GM19324 (cell line): ENCODE measurements at regions not wholly inside any gene's neighbourhood (a gene's known extent, or its start where the extent isn't known, plus 50 kb on each side); places are given as distances from the start of the nearest gene placed in this dataset.

Source experiments
- ATAC-seq: cut with Tn5 transposase; IDR thresholded peaks from one replicate; pipeline ENCODE4 v1.9.1; 2021; ENCODE audit warnings: mild to moderate bottlenecking, moderate library complexity; ENCODE audit not compliant: unreplicated experiment, low FRiP score

DNA sequence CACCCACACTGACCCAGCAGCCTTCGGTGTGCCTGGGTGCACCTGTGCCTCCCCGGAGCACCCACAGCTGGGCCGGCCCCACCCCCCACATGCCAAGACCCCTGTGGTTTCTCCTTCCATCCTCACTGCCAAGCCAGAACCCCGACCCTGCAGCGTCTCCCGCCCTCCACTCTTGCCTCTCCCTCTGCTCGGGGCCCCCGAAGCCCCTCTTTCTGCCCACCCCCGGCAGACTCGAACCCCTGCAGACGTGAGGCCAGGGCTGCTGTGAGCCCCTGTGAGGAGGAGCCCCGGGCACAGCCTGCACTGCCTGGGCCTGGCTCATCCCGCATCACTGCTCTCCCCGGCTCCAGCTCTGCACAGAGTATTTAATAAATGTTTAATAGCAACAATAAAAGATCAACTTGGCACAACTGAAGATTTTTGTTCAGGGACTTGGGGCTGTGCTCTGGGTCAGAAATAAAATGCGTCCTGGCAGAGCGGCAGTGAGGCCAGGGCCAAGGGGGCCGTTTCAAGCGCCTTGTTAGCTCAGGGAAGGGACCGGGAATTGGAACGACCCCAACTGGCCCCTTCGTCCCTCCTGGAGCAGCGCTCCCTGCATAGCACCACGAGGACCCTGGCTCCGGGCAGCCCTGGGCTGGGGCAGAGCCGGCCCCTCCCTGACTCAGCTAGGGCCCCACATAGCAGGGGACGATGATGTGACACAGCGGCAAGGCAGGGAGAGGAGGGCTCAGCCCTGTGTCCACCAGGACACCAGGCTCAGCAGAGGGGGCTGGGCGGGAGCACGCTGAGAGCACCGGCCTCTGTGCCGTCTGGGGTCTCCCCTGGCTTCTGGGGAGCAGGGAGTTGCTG, 520.8 kb downstream of the BRD1 start:
- ATAC-seq, result no peak

DNA sequence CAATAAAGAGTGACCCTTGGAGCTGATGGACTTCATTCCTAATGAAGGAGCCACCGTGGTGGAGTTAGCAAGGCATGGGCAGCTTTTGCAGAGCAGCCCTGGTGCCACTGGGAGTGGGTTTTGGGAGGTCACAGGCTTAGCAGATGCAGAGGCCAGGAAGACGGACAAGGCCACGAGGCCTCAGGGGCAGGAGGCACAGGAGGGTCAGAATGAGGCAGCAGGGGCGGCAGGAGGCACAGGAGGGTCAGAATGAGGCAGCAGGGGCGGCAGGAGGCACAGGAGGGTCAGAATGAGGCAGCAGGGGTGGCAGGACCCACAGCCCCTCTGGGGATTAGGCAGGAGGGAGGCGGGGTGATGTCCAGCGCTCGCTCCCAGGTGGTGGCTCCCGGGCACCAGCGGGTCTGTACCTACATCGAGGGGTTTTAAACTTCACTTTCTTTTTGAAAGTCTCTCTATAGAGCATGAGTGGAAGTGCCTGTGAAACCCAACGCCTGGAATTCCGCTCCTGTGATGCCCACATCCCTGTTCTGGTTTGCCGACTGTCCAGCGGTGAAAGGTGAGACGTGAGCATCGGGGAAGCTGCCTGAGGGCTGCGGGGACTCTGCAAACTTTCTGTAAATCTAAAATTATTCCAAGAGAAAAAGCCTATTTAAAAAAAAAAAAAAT, 521.6 kb downstream of the BRD1 start:
- ATAC-seq, result no peak

- ATAC-seq, result no peak
Observed at GRCh38 chr22:49305214-49305965, 522.3 kb downstream of the BRD1 start.

GRCh38 chr22:49303781-49304461, 523.8 kb downstream of the BRD1 start:
- ATAC-seq, result no peak

DNA sequence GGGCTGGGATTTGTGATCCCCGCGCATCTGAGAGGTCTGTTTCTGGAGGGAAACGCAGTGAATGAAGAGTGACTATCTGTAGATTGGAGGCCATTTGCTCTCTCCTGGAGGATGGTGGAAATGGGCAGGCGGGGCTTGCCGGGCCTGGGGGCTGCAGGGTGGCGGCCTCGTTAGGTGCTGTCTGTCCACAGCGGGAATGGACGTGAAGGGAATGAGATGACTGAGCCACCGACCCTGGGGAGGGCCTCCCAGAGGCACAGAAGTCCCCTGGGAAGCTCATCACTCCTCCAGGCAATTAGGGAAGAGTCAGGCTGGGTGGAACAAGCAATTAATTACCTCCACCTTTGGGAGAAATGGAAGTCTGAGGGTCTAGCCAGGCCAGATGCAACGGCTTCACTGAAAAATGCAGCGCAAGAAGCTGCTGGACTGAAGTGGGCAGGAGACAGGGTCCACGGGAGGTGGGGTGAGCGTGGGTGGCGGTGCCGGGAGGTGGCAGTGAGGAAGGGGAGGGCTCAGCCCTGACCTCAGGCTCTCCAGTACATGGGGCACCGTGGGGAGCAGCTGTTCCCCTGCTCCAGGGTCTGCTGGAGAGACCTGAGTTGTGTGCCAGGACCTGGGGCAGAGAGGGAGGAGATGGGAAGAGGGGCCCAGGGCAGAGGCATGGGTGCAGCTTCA, 524.5 kb downstream of the BRD1 start:
- no peak for ATAC-seq

GRCh38 chr22:49302530-49302929, 525.1 kb downstream of the BRD1 start:
- ATAC-seq, result no peak

DNA sequence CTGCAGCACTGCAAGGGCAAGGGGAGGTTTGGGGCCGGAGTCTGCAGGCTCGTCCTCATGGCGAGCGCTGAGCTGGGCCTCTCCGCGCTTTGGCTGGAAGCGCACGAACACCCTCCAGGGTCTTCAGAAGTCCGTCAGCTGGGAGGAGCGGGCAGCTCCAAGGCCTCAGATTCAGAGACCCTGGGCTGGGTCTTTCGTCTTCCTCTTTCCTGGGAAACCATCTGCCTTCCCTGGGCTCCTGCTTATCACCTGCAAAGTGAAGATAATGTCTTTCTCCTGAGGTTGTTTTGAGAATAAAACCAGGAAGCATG, 525.6 kb downstream of the BRD1 start:
- no peak for ATAC-seq

DNA sequence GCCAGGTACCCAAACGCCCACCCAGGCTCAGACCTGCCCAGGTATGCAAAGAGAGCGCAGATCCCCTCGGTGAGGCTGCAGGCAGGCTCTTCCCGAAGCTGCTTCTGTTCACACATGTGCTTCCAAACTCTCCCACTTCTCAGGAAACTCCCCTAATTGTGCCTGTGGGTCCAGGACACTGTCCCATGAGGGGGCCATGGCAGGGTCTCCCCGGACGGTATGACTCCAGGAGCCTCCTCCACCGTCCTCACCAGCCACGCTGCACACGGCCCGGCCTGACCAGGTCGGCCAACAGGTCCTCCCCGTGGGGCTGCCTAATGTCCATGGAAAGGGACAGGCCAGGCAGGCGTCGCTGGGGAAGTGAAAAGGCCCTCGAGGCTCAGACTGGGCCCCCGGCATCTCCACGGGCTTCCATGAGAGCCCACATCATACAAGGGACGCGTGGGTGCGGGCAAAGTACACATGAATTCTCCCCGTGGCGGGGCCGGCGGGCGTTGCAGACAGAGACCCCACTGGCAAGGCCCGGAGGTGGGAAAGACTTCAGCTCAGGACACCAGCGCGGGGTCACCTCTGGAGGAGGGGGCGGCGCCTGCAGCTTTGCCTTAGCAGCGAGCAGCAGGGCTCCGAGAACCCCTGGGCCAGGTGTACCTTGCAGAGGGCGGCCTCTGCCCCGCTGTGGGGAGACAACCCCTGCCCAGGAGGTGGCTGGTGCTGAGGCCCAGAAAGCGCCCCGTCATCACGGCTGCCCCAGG, 526.1 kb downstream of the BRD1 start:
- ATAC-seq, result no peak

GRCh38 chr22:49300951-49301397, 526.7 kb downstream of the BRD1 start:
- no peak for ATAC-seq

- no peak for ATAC-seq
Observed at GRCh38 chr22:49300241-49300640, 527.4 kb downstream of the BRD1 start.

DNA sequence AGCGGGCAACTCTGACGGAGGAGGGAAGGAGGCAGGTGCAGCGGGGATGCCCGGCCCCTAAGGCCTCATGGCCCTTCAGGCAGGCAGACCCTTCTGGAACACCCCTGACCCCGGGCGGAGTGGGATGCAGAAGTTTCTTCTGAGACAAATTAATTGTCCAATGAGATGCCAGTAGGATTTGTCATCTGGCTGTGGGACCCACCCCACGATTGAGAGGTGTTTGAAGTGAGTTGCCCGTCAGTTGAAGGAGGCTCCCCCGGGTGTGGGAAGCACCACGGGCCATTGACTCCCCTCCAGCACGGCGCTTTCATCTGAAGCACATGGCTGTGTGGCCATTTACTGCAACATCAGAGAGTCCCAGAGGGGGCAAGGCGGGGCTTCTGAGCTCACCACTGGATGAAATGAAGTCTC, 527.8 kb downstream of the BRD1 start:
- ATAC-seq, result no peak

DNA sequence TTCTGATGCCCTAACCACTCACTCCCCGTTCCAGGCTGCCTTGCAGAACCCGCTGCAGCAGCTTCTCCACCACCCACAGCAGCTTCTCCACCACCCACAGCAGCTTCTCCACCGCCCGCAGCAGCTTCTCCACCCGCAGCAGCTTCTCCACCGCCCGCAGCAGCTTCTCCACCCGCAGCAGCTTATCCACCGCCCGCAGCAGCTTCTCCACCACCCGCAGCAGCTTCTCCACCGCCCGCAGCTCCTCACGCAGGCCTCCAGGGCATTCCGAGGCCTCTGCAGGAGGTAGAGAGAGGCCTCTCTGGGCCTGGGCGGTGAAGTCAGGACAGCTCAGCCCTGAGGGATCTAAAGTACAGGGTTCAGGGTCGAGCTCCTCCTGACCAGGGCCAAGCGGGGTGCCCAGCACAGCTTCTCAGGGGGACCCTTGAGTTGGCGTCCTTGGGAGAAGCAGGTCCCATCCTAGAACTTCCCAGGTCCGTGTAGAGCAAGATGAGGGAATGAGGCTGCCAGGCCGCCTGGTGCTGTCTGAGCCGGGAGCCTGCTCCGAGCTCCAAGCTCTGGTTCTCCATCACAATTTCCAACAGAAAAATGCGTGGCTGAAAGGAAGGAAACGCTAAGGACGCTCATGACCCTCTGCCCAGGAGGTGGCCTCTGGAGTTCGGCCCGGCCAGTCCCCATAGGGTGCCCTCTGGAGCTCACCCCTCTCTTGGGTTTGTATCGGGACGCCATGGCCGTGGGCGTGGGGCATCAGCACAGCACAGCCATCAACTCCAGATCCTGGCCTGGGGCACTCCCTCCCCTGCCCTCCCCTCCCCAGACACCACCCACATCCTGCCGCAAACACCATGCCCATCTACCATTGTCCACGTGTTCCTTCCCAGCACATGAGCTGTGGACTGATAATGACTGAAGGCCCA, 528.6 kb downstream of the BRD1 start:
- ATAC-seq, result no peak

DNA sequence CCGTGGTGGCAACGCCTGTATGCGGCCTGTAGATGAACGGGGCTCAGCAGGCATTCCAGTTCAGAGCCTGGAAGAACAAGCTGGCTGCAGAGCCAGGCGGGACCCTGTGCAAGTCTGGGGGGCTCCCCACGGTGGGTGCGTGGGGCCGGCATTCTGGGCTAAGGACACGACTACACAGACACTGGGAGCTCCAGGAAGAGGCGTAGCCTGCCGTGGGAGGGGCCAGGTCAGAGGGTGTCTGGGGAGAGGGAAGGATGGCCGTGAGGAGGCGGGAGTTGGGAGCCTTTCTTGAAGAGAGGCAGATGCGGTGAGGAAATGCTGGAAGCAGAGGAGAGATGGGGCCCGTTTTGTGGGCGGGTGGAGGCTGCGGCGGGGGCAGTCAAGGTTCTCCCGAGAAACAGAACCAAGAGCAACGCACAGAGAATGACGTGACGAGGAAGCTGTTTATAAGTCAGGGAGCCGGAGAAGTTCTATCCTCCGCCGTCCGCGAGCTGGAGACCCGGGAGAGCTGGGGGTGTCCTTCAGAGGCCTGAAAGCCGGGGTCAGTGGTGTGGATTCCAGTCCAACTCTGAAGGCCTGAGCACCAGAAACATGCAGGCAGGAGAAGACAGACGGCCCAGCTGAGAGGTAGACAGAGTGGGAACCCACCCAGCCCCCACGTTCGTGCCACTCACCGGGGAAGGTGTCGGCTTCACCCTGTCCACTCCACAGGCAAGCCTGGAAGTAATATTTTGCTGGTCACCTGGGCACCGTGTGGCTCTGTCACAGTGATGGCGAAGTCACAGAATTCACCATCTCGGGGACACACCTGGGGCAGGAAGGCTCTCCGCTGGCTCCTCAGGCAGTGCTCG, 529.6 kb downstream of the BRD1 start:
- no peak for ATAC-seq

DNA sequence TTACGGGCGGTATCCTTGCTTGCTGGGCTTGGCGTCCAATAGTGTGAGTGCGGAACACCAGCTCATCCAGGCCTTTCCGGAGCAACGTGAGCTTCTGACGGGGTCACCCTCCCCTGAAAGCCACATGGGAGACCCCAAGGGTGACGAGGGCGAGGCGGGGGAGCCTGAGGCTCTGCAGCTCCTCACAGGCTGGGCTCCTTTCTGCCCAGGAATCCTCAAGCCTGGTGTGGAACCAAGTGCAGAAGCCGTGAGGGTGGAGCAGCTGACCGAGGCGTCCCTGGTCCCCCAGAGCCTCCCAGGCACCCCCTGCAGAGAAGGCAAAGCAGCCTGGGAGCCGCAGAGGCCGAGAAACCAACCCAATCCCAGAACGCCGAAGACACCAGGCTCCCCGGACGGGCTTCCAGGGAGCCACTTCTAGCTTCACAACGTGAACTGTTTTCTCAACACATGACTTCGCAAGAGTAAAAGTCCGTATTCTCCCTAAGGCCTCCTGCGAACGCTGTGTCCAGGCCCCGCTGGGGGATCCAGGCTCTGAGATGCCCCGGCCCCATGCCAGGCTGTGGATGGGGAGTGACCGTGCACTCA, 530.3 kb downstream of the BRD1 start:
- ATAC-seq, result no peak

- no peak for ATAC-seq
Observed at GRCh38 chr22:49296561-49296960, 531.1 kb downstream of the BRD1 start.

DNA sequence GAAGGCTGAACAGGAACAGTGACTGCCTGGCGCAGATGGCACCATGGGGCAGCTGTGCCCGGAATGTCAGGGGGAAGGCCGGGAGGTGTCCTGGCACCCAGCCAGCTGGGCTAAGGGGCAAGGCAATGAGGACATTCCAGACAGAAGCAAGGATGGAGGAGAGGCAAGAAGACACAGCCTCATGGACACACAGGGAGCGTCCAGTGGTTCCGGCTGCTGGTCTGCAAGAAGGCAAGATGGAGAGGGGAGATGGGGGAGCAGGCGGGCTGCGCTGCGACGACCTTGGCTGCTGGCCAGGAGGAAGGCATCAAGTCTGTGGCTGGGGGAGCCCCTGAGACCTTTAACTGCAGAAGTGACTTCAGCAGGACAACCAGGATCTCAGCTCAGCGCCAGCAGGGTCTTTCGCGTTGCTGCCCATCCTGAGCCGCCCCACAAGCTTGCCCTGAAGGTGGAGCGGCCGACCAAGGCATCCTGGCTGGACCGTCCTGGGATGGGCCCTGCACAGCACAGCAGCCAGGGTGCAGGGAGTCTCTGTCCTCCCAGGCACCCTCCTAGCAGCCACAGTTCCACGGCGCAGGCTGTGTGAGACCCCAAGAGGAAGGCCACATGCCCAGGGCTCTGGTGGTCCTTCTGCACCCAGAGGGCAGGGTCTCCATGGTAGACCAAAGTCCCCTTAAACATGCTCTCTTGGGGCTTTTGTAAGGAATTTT, 531.7 kb downstream of the BRD1 start:
- ATAC-seq, result no peak

GRCh38 chr22:49295465-49295743, 532.3 kb downstream of the BRD1 start:
- ATAC-seq, result no peak
